ENCODE measurements at regions not wholly inside any gene's neighbourhood (a gene's known extent, or its start where the extent isn't known, plus 50 kb on each side); places are given as distances from the start of the nearest gene placed in this dataset.

DNA sequence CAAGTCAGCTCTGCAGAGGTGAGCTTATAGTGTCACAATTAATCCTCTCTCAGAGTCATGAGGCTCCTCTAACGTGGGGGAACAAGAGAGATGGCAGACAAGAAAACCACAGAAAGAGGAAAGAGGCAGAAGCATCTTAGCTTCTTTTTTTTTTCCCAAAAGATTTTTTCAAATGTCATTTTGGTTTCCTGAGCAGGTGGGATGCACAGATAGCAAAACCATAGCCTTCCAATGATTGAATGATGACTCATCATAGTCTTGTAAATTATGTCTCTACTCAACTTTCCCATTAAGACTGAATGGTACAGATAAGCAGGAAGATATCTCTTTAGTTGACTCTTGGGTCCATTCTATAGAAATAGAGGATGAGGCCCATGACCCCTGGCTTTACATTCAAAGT is 162.8 kb upstream of the ZFHX3 start:
- TF ChIP-seq RFX5 (IDR thresholded peaks at IDR 0.05; ENCODE audit: borderline replicate concordance, low read depth, low read length) (no peak), CTBP2 (IDR thresholded peaks at IDR 0.05; ENCODE audit: borderline replicate concordance, insufficient read depth, insufficient read length, low read length) (no peak), CHD1 (IDR thresholded peaks at IDR 0.05; ENCODE audit: low read depth, low read length) (no peak), BRCA1 (IDR thresholded peaks at IDR 0.05; ENCODE audit: low read depth, low read length) (no peak), EZH2 (IDR thresholded peaks at IDR 0.05; ENCODE audit: low read depth, low read length, severe bottlenecking) (no peak), CTCF (IDR thresholded peaks at IDR 0.05; ENCODE audit: control extremely low read depth in 1 of 3, insufficient read depth in 1 of 3, low read depth in 1 of 3, low read length in 3 of 3) (no peak)

Measured in H1 (cell line).